GM12892 (cell line): ENCODE measurements at regions not wholly inside any gene's neighbourhood (a gene's known extent, or its start where the extent isn't known, plus 50 kb on each side); places are given as distances from the start of the nearest gene placed in this dataset.

Source experiments
- DNase-seq: peaks from one replicate; pipeline ENCODE4 v3.0.0; 2011; ENCODE audit not compliant: insufficient read length
- FAIRE-seq: peaks from 2 replicates; lab custom pipeline; 2011; peaks lifted over from hg19 to GRCh38; lab: Jason Lieb, UNC
- POLR2A ChIP-seq: IDR thresholded peaks from 2 replicates; pipeline ENCODE4 v1.6.1; 2011; ENCODE audit warnings: low read depth, low read length, control low read depth
- POLR2AphosphoS5 ChIP-seq: IDR thresholded peaks from 2 replicates; pipeline ENCODE4 v1.6.1; 2011; ENCODE audit warnings: low read depth, low read length, control low read depth
- TAF1 ChIP-seq: IDR thresholded peaks from 2 replicates; pipeline ENCODE4 v1.6.1; 2011; ENCODE audit warnings: low read depth, mild to moderate bottlenecking, control low read depth, low read length, borderline replicate concordance

- DNase-seq: no peak
- no peak for TF ChIP-seq POLR2AphosphoS5
- no peak for TF ChIP-seq POLR2A
- no peak for TF ChIP-seq TAF1
- no peak for FAIRE-seq
Observed at GRCh38 chr4:66229885-66230284, 559.6 kb upstream of the EPHA5 start.

- DNase-seq: no peak
- FAIRE-seq: no peak
Observed at GRCh38 chr4:66225539-66225938, 555.2 kb upstream of the EPHA5 start.

GRCh38 chr4:66223068-66223703 is 552.9 kb upstream of the EPHA5 start:
- DNase-seq (no peak), FAIRE-seq (no peak)
- TF ChIP-seq TAF1 (no peak), POLR2A (no peak), POLR2AphosphoS5 (no peak)

More at GRCh38 chr4:66225539-66225938, 555.2 kb upstream of the EPHA5 start:
- TF ChIP-seq POLR2AphosphoS5 (no peak), TAF1 (no peak), POLR2A (no peak)

- no peak for DNase-seq
- no peak for TF ChIP-seq POLR2A
- FAIRE-seq: no peak
Observed at GRCh38 chr4:66219401-66219800, 549.1 kb upstream of the EPHA5 start.

- FAIRE-seq (no peak), DNase-seq (no peak)
- TF ChIP-seq POLR2A: no peak
- no peak for TF ChIP-seq POLR2AphosphoS5
- no peak for TF ChIP-seq TAF1
Observed at GRCh38 chr4:66216252-66216651, 546.0 kb upstream of the EPHA5 start.

- DNase-seq (no peak), FAIRE-seq (no peak)
- TF ChIP-seq POLR2AphosphoS5 (no peak), TAF1 (no peak), POLR2A (no peak)
Observed at GRCh38 chr4:66212489-66212888, 542.2 kb upstream of the EPHA5 start.

GRCh38 chr4:66204534-66205247 is 534.4 kb upstream of the EPHA5 start:
- FAIRE-seq: no peak
- TF ChIP-seq POLR2A: no peak
- no peak for TF ChIP-seq TAF1
- TF ChIP-seq POLR2AphosphoS5: no peak
- DNase-seq: no peak

- no peak for FAIRE-seq
- TF ChIP-seq POLR2A: no peak
- no peak for TF ChIP-seq POLR2AphosphoS5
- TF ChIP-seq TAF1: no peak
- no peak for DNase-seq
Observed at GRCh38 chr4:66202870-66203269, 532.6 kb upstream of the EPHA5 start.

- TF ChIP-seq POLR2A (no peak), TAF1 (no peak), POLR2AphosphoS5 (no peak)
- FAIRE-seq: no peak
- no peak for DNase-seq
Observed at GRCh38 chr4:66197451-66197850, 527.2 kb upstream of the EPHA5 start.

GRCh38 chr4:66193487-66193886 is 523.2 kb upstream of the EPHA5 start:
- DNase-seq: no peak
- no peak for FAIRE-seq
- TF ChIP-seq POLR2A (no peak), POLR2AphosphoS5 (no peak), TAF1 (no peak)

GRCh38 chr4:66187175-66187720 is 517.0 kb upstream of the EPHA5 start:
- TF ChIP-seq POLR2AphosphoS5: no peak
- no peak for TF ChIP-seq TAF1
- TF ChIP-seq POLR2A: no peak
- no peak for DNase-seq
- FAIRE-seq: no peak

- DNase-seq (no peak), FAIRE-seq (no peak)
- TF ChIP-seq TAF1: no peak
- TF ChIP-seq POLR2A: no peak
- TF ChIP-seq POLR2AphosphoS5: no peak
Observed at GRCh38 chr4:66186095-66186494, 515.8 kb upstream of the EPHA5 start.

- no peak for FAIRE-seq
- TF ChIP-seq POLR2AphosphoS5 (no peak), TAF1 (no peak), POLR2A (no peak)
- no peak for DNase-seq
Observed at GRCh38 chr4:66182636-66183035, 512.3 kb upstream of the EPHA5 start.
